Stimulated activated CD4-positive, alpha-beta T cell treated with anti-CD3 and anti-CD28 coated beads, Interleukin-2, amount 100 ng/mL, for 24 hours (primary cell): ENCODE measurements at regions not wholly inside any gene's neighbourhood (a gene's known extent, or its start where the extent isn't known, plus 50 kb on each side); places are given as distances from the start of the nearest gene placed in this dataset.
"Not testable (repeated sequence)": the region's sequence is repeated elsewhere in the genome, so short reads cannot be mapped to it uniquely, and the experiment has no call there.

Source experiments
- DNase-seq, 2 donors: peaks; one replicate each; pipeline ENCODE4 v3.0.0-alpha.2; 2020

DNA sequence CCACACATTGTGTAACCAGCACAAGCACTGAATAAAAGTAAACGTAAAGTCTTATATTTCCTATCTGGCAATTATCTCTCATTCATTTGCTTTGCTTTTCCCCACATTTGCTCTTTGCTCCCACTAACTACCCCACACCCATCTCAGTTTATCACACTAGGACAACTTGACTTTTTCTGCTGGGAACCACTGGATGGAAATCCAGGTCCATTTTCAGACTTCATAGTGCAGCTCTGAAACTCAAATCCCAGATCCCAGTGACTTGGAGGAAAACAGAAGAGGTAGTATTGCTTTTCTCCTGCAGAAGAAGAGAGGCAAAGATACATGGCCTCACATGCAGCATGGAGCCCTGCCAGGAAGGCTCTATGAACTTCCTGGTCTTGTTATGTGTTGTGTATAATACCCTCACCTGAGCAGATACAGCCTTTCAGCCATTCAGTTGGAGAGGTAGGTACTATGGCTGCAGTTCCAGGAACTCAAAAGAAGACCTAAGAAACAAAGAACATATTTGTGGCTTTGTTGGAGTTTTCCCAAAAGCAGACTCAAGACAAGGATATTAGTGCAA is 90.0 kb upstream of the NIPBL start:
- DNase-seq: no peak

DNA sequence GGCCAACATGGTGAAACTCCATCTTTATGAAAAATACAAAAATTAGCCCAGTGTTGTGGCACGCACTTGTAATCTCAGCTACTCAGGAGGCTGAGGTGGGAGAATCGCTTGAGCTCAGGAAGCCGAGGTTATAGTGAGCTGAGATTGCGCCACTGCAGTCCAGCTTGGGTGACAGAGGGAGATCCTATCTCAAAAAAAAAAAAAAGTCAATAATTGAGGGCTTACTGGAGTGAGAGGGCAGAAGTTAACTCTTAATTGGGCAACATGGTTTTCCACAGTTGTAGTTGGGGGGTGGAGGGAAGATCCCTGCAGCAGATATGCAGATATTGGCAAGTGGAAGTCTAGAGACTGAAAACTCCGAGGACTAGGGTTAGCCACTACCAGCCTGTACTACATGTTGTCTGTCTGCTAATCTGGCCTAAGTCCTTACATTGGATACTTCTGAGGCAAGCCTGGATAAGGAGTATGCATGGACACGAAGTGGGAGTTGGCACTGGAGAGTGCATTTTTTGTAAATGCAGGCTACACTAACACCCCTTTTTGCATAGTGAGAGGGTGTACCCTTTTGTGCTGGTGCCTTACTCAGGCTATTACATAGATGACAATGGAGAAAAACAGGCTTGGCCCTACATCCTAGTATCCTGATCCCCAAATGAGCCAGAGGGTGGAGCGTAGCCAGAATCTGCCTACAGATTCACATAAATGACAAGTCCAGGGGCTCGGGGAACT is 89.0 kb upstream of the NIPBL start:
- no peak for DNase-seq

DNA sequence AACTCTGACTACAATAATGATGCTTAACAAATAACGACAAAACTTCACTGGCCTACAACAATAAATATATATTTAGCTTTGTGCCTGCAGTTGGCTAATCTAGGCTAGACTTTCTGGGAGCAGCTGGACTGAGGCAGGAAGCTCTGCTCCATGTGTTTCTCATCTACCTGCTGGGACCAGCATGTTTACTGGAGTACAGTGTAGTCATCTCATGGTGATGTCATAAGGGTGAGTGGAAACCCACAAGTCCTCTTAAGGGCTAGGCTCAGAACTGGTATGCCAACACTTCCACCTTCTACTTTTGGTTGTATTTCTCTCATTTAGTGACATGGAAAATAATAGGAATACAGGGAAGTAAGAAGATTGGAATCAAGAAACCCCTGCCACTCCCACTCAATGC is 85.7 kb upstream of the NIPBL start:
- DNase-seq: no peak

DNA sequence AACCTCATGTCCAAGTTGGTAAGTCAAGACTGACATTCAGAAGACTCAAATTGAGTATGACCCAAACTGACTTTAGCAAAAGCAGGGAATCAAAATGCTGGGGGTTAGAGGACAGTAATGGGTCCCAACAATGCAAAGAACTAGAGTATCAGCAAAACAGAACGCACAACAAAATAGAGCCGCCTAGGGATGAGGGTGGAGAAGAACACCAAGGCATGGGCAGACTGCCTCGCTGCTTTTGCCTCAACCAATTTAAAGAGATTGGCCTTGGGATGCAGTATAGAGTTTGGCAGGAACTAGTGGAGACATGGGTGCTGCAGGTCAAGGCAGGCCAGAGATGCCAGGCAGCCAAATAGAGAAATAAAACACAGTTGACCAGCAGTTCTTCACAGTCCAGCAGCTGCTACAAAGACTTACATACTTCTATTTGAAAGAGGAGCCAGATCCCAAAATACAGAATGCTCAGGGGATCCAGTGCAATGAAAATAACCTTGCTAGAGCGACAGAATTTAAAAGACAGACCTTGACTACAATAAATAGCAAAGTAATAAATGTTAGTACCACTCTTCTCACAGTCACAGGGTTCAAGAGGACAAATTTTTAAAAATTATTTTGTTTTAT is 83.9 kb upstream of the NIPBL start:
- DNase-seq: no peak

DNA sequence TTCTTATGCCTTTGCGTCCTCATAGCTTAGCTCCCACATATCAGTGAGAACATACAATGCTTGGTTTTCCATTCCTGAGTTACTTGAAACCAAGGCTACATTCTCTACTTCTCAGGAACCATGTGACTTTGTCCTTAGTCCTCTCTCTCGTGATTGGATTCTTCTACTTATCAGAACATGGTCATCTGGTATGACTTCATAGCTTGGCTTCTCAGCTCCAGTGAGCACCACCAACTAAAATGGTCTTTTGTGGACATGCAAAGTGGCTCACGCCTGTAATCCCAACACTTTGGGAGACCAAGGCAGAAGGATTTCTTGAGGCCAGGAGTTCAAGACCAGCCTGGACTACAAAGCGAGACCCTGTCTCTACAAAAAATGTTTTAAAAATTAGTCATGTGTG is 81.2 kb upstream of the NIPBL start:
- DNase-seq: no peak

DNA sequence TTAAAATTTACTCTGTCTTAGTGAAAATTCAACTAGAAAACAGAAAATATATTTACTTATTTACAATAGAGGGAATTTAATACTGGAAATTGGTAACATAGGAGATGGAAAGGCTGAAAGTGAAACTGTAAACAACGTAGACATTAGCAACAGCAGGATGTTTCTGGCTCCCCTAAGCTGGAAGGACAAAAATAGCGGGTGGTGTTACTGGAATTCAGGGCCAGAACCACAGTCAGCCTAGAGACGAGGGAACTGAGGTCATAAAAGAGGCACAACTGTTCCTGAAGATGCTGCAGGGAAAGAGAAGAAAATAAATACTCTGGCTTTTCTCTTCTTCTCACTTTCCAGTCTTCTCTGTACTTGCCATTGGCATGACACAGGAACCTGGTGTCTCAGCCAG is 80.4 kb upstream of the NIPBL start:
- no peak for DNase-seq

DNA sequence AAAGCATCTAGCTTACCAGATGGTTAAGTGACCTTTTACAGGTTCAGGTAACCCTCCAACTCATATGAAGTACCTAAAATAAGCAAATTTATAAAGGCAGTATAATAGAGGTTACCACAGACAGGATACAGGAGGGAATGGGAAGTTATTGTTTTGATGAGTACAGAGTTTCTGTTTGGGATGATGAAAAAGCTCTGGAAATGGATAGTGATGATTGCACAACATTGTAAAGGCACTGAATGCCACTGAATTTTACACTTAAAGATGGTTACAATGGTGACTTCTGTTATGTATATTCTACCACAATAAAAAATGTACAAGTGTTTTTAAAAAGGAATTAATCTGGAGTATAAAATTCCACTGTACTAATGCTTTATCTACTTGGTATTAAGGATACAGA is 75.0 kb upstream of the NIPBL start:
- DNase-seq: no peak

DNA sequence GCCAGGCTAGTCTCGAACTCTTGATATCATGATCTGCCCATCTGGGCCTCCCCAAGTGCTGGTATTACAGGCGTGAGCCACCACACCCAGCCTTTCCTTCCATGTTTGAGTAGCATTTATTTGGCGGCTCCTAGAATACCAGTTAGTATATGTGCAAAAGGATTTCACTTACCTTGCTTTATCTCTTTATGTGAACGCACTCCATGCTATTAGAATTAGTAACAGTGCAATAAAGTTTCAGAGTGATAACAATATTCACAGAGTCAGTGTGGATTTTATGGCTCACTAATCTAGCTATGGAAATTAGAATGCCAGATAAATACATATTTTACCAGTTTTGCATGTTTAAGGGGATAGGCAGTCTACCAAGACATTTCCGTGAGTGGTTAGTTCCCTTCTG is 74.4 kb upstream of the NIPBL start:
- no peak for DNase-seq

DNA sequence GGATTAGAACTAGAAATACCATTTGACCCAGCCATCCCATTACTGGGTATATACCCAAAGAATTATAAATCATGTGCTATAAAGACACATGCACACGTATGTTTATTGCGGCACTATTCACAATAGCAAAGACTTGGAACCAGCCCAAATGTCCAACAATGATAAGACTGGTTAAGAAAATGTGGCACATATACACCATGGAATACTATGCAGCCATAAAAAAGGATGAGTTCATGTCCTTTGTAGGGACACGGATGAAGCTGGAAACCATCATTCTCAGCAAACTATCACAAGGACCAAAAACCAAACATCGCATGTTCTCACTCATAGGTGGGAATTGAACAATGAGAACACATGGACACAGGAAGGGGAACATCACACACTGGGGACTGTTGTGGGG is 63.3 kb upstream of the NIPBL start:
- DNase-seq: not testable (repeated sequence)

DNA sequence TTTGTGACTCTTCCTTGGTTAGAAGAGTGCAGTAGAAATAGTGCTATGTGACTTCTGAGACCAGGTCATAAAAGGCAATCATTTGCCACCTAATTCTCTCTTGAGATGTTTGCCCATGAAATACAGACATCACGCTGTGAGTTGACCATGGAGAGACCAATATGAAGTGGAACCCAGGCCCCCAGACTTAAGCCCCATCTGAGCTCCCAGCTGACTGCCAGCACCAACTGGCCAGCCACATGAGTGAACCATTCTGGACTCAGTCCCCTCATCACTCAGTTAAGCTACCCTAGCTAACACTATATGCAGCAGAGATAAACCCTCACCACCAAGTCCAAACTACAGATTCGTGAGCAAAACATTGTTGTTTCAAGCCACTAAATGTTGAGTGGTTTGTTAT is 60.7 kb upstream of the NIPBL start:
- DNase-seq: no peak

DNA sequence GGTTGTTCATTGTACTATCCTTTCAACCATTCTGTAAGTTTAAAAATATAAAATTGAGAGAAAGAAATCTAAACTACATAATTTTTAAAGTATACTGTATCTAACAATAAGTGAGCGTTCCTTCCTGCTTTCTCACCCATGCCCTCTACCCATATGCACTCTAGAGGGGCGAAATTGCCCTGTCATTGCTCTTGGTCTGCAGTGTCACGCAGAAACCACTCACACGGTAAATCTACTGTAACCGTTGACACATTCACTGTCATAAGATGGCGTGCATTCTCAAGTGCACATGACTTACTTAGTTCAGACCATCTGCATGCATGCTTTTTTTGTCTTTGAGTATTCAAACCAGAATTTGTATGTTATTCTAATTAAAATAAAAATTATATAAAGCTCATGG is 55.7 kb upstream of the NIPBL start:
- DNase-seq: no peak

DNA sequence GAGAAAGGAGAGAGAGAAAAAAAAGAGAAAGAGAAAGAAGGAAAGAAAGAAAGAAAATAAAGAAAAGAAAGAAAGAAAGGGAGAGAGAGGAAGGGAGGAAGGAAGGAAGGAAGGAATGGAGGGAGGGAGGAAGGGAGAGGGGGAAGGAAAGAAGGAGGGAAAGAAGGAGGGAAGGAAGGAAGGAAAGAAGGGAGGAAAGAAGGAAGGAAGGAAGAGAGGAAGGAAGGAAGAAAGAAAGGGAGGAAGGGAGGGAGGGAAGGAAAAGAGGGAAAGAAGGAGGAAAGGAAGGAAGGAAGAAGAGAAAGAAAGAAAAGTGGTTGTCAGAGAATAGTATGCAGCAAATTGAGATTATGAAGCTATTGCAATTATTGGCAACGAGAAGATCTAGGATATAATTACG is 49.9 kb upstream of the NIPBL start:
- no peak for DNase-seq
